PC-3 (cell line): ENCODE measurements at regions not wholly inside any gene's neighbourhood (a gene's known extent, or its start where the extent isn't known, plus 50 kb on each side); places are given as distances from the start of the nearest gene placed in this dataset.

Experiments
- EZH2 ChIP-seq: fragments of 300-600 bp; sonication (generic); IDR thresholded peaks from one replicate; pipeline ENCODE4 v1.6.1; 2017; ENCODE audit warnings: antibody characterized with exemption, mild to moderate bottlenecking, low read length; ENCODE audit not compliant: unreplicated experiment
- EZH2phosphoT487 ChIP-seq: fragments of 300-600 bp; sonication (generic); IDR thresholded peaks from 2 replicates; pipeline ENCODE4 v1.6.1; 2018; ENCODE audit warnings: mild to moderate bottlenecking, antibody characterized with exemption, low read length, borderline replicate concordance
- TF ChIP-seq, protein P1 (sequence below): fragments of 300-600 bp; sonication (generic); conservative IDR thresholded peaks from 2 replicates; pipeline ENCODE4 v1.5.1; 2017; ENCODE audit warnings: antibody characterized with exemption, low read depth, mild to moderate bottlenecking, low read length

- TF ChIP-seq EZH2 (no peak), EZH2phosphoT487 (no peak)
- TF ChIP-seq, protein P1, sequence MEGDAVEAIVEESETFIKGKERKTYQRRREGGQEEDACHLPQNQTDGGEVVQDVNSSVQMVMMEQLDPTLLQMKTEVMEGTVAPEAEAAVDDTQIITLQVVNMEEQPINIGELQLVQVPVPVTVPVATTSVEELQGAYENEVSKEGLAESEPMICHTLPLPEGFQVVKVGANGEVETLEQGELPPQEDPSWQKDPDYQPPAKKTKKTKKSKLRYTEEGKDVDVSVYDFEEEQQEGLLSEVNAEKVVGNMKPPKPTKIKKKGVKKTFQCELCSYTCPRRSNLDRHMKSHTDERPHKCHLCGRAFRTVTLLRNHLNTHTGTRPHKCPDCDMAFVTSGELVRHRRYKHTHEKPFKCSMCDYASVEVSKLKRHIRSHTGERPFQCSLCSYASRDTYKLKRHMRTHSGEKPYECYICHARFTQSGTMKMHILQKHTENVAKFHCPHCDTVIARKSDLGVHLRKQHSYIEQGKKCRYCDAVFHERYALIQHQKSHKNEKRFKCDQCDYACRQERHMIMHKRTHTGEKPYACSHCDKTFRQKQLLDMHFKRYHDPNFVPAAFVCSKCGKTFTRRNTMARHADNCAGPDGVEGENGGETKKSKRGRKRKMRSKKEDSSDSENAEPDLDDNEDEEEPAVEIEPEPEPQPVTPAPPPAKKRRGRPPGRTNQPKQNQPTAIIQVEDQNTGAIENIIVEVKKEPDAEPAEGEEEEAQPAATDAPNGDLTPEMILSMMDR = no peak
Observed at GRCh38 chr3:105040026-105040622, 326.6 kb upstream of the ALCAM start.
